K562 (cell line): ENCODE measurements at regions not wholly inside any gene's neighbourhood (a gene's known extent, or its start where the extent isn't known, plus 50 kb on each side); places are given as distances from the start of the nearest gene placed in this dataset.
A peak's percentile ranks its signal among the peaks of the same experiment; 100 is the strongest.

Experiments used
- BCL6 ChIP-seq: fragments of 250-450 bp; sonication (Bioruptor Pico); IDR thresholded peaks from 2 replicates; pipeline ENCODE4 v1.4.0; 2020
- BRCA1 ChIP-seq, 2 experiments: fragments of 450-650 bp in 1 of 2; sonication (generic) in 1 of 2; formaldehyde crosslinking in 1 of 2; IDR thresholded peaks; 2 replicates each; pipeline versions ENCODE4 v1.5.0 to v1.6.1; 2017 to 2020; ENCODE audit warnings: mild to moderate bottlenecking in 1 of 2, missing genetic modification reagents in 1 of 2
- CBX8 ChIP-seq: fragments of 200-600 bp; sonication (generic); IDR thresholded peaks from 2 replicates; pipeline ENCODE4 v1.6.1; 2012; ENCODE audit warnings: borderline replicate concordance, mixed run types, low read depth, mild to moderate bottlenecking, moderate library complexity, mixed read lengths, low read length, control low read depth, inconsistent platforms; ENCODE audit not compliant: poor library complexity, severe bottlenecking; ENCODE audit errors: extremely low read depth
- DACH1 ChIP-seq: fragments of 450-650 bp; IDR thresholded peaks from 2 replicates; pipeline ENCODE4 v1.6.1; 2018; ENCODE audit not compliant: partially characterized antibody
- ELF4 ChIP-seq: fragments of 450-650 bp; formaldehyde crosslinking; IDR thresholded peaks from 2 replicates; pipeline ENCODE4 v1.4.0; 2022; ENCODE audit warnings: missing genetic modification characterization
- GATAD2B ChIP-seq: fragments of 450-650 bp; IDR thresholded peaks from 2 replicates; pipeline ENCODE4 v1.6.1; 2017; ENCODE audit warnings: mild to moderate bottlenecking, borderline replicate concordance
- JUN ChIP-seq, 2 experiments: sonication (generic) in 1 of 2; formaldehyde crosslinking in 1 of 2; IDR thresholded peaks; 2 replicates each; pipeline versions ENCODE4 v1.6.1 to v1.8.0; 2012 to 2022; ENCODE audit warnings: borderline replicate concordance in 2 of 2, mild to moderate bottlenecking in 2 of 2, improper control_type of control experiment in 1 of 2, low read depth in 1 of 2, low read length in 1 of 2, missing genetic modification reagents in 1 of 2
- JUNB ChIP-seq: fragments of 450-650 bp; formaldehyde crosslinking; conservative IDR thresholded peaks from 2 replicates; pipeline ENCODE4 v1.4.0; 2020; ENCODE audit warnings: mild to moderate bottlenecking
- LARP7 ChIP-seq: fragments of 450-650 bp; IDR thresholded peaks from 2 replicates; pipeline ENCODE4 v1.6.1; 2016
- MEF2A ChIP-seq: IDR thresholded peaks from 2 replicates; pipeline ENCODE4 v1.6.1; 2011; ENCODE audit warnings: low read depth, mild to moderate bottlenecking, low read length, moderate library complexity; ENCODE audit not compliant: control insufficient read depth
- MYBL2 ChIP-seq, 2 experiments: fragments of 450-650 bp in 1 of 2; sonication (generic) in 1 of 2; formaldehyde crosslinking in 1 of 2; IDR thresholded peaks; 2 replicates each; pipeline versions ENCODE4 v1.6.1 to v1.8.1; 2017 to 2022; ENCODE audit warnings: borderline replicate concordance in 1 of 2, inconsistent platforms in 1 of 2, low read depth in 1 of 2, mild to moderate bottlenecking in 1 of 2, missing genetic modification reagents in 1 of 2, moderate library complexity in 1 of 2
- NR0B1 ChIP-seq: fragments of 450-650 bp; IDR thresholded peaks from one replicate; pipeline ENCODE4 v1.6.1; 2018; ENCODE audit warnings: mild to moderate bottlenecking, moderate library complexity; ENCODE audit not compliant: partially characterized antibody
- SRF ChIP-seq, 2 experiments: fragments of 250-450, 450-650 bp in 1 of 2; sonication (Bioruptor Pico) in 1 of 2; sonication (generic) in 1 of 2; formaldehyde crosslinking; IDR thresholded peaks; 2 replicates each; pipeline versions ENCODE4 v1.5.0 to v1.5.1; 2020 to 2022; ENCODE audit warnings: mild to moderate bottlenecking in 1 of 2, missing genetic modification reagents in 1 of 2
- ZBTB8A ChIP-seq: fragments of 450-650 bp; IDR thresholded peaks from 2 replicates; pipeline ENCODE4 v1.6.1; 2018; ENCODE audit warnings: mild to moderate bottlenecking, moderate library complexity; ENCODE audit not compliant: partially characterized antibody
- ZNF253 ChIP-seq: fragments of 250-450 bp; sonication (Bioruptor Pico); conservative IDR thresholded peaks from 2 replicates; pipeline ENCODE4 v1.6.1; 2021; ENCODE audit warnings: mild to moderate bottlenecking
- ZNF57 ChIP-seq: fragments of 450-650 bp; formaldehyde crosslinking; IDR thresholded peaks from 2 replicates; pipeline ENCODE4 v1.4.0; 2020; ENCODE audit warnings: mild to moderate bottlenecking, moderate library complexity
- ZNF785 ChIP-seq: fragments of 250-450 bp; sonication (Bioruptor Pico); IDR thresholded peaks from 2 replicates; pipeline ENCODE4 v1.4.0; 2020; ENCODE audit warnings: mild to moderate bottlenecking
- TF ChIP-seq, protein P1 (sequence below), 3 experiments: IDR thresholded peaks in 2 of 3; conservative IDR thresholded peaks in 1 of 3; 2 replicates each; pipeline ENCODE4 v1.5.1; 2011 to 2012; ENCODE audit warnings: low read length in 3 of 3, mild to moderate bottlenecking in 3 of 3, control low read depth in 2 of 3, improper control_type of control experiment in 1 of 3, inconsistent platforms in 1 of 3, low read depth in 1 of 3, mixed read lengths in 1 of 3, moderate library complexity in 1 of 3; ENCODE audit not compliant: insufficient read depth in 2 of 3
- TF ChIP-seq, protein P2 (sequence below): fragments of 450-650 bp; IDR thresholded peaks from 2 replicates; pipeline ENCODE4 v1.6.1; 2016; ENCODE audit warnings: mild to moderate bottlenecking

- TF ChIP-seq NR0B1 (no peak), ZBTB8A (no peak), BCL6 (CRISPR knock-in tag) (no peak), MEF2A (no peak), BRCA1 (IDR thresholded peaks at IDR 0.05) (no peak), BRCA1 (CRISPR knock-in tag; IDR thresholded peaks at IDR 0.05) (no peak), ELF4 (CRISPR knock-in tag) (no peak), ZNF253 (no peak), ZNF785 (CRISPR knock-in tag) (no peak), JUN (IDR thresholded peaks at IDR 0.05; ENCODE audit: borderline replicate concordance, low read depth, low read length) (peak; percentile 39; the same call in 1 of the 2 replicates), JUN (CRISPR knock-in tag; IDR thresholded peaks at IDR 0.05; ENCODE audit: borderline replicate concordance) (no peak), ZNF57 (CRISPR knock-in tag) (no peak), GATAD2B (no peak), JUNB (CRISPR knock-in tag) (no peak), SRF (CRISPR knock-in tag; IDR thresholded peaks at IDR 0.05) (no peak), CBX8 (no peak), DACH1 (no peak), MYBL2 (IDR thresholded peaks at IDR 0.05; ENCODE audit: low read depth) (peak; percentile 77; the same call in 1 of the 2 replicates), MYBL2 (CRISPR knock-in tag; IDR thresholded peaks at IDR 0.05; ENCODE audit: borderline replicate concordance) (no peak), LARP7 (no peak)
- TF ChIP-seq, protein P1, sequence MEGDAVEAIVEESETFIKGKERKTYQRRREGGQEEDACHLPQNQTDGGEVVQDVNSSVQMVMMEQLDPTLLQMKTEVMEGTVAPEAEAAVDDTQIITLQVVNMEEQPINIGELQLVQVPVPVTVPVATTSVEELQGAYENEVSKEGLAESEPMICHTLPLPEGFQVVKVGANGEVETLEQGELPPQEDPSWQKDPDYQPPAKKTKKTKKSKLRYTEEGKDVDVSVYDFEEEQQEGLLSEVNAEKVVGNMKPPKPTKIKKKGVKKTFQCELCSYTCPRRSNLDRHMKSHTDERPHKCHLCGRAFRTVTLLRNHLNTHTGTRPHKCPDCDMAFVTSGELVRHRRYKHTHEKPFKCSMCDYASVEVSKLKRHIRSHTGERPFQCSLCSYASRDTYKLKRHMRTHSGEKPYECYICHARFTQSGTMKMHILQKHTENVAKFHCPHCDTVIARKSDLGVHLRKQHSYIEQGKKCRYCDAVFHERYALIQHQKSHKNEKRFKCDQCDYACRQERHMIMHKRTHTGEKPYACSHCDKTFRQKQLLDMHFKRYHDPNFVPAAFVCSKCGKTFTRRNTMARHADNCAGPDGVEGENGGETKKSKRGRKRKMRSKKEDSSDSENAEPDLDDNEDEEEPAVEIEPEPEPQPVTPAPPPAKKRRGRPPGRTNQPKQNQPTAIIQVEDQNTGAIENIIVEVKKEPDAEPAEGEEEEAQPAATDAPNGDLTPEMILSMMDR (IDR thresholded peaks at IDR 0.05 in 2 of 3, conservative IDR thresholded peaks at IDR 0.05 in 1 of 3; ENCODE audit: insufficient read depth in 2 of 3, low read depth in 1 of 3, low read length in 3 of 3): peak; percentile 38 to 55 (median 39); a peak in 4 of 6 replicates
- TF ChIP-seq, protein P2, sequence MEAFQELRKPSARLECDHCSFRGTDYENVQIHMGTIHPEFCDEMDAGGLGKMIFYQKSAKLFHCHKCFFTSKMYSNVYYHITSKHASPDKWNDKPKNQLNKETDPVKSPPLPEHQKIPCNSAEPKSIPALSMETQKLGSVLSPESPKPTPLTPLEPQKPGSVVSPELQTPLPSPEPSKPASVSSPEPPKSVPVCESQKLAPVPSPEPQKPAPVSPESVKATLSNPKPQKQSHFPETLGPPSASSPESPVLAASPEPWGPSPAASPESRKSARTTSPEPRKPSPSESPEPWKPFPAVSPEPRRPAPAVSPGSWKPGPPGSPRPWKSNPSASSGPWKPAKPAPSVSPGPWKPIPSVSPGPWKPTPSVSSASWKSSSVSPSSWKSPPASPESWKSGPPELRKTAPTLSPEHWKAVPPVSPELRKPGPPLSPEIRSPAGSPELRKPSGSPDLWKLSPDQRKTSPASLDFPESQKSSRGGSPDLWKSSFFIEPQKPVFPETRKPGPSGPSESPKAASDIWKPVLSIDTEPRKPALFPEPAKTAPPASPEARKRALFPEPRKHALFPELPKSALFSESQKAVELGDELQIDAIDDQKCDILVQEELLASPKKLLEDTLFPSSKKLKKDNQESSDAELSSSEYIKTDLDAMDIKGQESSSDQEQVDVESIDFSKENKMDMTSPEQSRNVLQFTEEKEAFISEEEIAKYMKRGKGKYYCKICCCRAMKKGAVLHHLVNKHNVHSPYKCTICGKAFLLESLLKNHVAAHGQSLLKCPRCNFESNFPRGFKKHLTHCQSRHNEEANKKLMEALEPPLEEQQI: no peak
Measured at GRCh38 chrX:65932173-65933084, 107.5 kb downstream of the VSIG4 start (continued).
